ENCODE measurements at regions not wholly inside any gene's neighbourhood (a gene's known extent, or its start where the extent isn't known, plus 50 kb on each side); places are given as distances from the start of the nearest gene placed in this dataset.
"Not testable (repeated sequence)": the region's sequence is repeated elsewhere in the genome, so short reads cannot be mapped to it uniquely, and the experiment has no call there.

DNA sequence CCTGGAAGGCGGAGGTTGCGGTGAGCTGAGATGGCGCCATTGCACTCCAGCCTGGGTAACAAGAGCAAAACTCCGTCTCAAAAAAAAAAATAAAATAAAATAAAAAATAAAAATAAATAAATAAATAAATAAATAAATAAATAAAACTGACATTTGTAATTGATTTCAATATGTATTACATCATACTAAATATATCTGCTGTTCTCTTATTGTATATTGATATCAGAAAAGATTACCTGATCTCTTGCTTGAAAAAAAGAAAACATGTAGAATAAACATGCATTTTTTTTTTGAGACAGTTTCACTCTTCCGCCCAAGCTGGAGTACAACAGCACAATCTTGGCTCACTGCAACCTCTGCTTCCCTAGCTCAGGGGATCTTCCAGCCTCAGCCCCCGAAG lies 81.0 kb upstream of the JARID2 start:
- not testable (repeated sequence) for DNase-seq (ENCODE audit: low spot score)

DNA sequence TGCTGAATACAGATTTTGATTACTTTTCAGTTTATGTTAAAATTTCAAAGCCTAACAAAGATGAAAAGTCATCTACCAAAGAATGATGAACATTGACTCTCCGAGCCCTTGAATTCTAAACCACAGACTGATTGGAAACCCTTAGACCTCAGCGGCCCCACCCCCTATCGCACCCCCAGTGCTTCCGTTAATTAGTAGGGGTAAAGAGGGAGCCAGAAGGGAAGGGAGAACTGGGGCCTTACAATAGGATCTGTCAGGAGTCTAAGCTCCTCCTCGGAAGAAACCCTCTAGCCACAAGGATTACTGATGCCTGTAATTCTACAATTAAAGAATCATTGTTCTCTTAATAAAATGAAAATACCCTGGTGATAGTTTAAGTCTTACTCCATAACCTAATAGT lies 79.7 kb upstream of the JARID2 start:
- no peak for DNase-seq (ENCODE audit: low spot score)

DNA sequence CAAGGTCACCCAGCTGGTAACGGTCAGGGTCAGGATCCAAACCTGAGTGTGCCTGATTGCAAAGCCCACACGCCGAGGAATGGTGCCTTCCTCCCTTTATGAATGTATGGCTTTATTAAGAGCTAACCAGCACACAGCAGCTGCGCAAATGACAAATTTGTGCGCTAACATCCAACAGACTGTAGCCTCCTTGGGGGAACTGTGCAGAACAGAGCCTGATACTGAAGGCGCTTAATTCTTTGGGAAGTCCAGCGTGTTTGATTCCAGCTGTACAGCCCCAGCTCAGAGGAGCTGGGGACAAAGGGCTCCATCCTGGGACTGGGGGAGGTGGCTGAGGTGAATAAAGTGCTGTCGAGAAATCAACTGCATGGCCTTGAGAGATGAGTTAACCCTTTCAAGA lies 75.7 kb upstream of the JARID2 start:
- no peak for DNase-seq (ENCODE audit: low spot score)

DNA sequence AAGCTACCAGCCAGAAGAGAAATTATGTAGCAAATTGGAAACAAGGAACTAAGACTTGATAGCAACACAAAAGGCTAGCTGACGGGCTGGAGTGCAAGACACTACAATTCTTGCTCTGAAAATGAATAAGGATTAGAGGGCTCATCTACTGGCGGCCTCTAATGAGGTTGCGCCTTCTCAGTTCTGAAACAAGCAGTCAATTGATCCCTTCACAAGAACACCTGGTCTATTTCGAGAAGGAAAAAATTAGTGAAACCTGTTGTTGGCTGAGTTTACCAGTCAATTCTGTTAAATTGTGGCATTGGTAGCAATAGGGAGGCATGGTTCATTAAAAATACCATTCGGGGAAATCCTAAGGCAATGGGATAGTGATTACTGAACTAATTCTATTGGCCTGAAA lies 74.8 kb upstream of the JARID2 start:
- DNase-seq (ENCODE audit: low spot score): no peak

DNA sequence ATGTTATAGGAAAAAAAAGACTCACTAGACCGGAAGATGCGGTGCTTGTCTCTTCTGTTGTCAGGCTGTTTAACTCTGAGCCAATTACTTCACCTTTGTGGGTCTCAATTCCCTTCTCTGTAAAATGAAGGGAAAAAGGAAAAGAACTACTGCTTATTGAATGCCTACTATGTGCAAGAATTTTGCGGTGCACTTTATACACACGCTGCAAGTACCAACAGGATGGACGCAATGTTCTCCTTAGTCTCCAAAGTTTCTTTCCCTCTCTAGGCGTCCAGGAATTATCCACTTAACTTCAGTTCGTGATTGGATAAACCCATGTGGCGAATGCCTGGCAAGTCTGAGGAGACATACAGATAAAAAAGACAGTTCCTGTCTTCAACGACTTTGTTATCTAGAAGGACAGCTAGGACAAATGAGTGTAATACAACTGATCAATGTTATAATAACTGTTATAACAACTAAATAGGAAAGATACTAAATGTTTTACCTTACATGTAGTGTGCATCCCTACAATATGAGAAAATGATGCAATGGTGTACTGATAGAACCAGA lies 69.0 kb upstream of the JARID2 start:
- no peak for DNase-seq (ENCODE audit: low spot score)

DNA sequence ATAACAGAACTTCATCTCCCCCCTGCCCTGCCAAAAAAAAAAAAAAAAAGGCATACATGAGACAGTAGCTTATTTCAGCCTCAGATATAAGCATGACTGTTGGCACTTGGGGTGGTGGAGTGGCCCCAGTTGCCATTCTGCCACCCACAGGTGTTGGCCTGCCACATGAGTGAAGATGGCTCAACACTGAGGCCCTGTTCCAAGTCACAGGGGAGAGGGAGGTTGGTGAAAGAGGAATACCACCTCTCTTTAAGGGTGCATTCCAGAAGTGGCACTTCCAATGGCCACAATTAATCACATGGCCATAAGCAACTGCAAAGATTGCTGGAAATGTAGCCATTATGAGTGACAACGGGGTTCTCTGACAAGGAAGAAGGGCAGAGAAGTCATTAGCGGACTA lies 61.9 kb upstream of the JARID2 start:
- no peak for DNase-seq (ENCODE audit: low spot score)

DNA sequence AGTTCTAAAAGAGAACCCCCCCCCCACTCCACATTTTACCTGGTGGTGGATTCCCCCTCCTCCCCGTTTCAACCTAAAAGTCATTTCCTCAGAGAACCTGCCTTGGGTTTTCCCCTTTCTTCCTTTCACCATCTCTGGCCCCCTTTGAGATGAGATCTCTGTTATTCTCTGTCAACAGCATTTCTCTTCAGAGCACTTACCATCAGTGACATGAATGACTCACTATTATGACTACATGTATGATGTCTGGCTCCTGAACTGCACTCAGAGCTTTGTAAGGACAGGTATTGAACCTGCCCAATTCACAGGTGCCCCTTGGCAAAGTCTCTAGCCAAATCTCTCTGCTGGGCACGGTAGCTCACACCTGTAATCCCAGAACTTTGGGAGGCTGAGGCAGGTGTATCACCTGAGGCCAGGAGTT lies 61.4 kb upstream of the JARID2 start:
- no peak for DNase-seq (ENCODE audit: low spot score)

DNA sequence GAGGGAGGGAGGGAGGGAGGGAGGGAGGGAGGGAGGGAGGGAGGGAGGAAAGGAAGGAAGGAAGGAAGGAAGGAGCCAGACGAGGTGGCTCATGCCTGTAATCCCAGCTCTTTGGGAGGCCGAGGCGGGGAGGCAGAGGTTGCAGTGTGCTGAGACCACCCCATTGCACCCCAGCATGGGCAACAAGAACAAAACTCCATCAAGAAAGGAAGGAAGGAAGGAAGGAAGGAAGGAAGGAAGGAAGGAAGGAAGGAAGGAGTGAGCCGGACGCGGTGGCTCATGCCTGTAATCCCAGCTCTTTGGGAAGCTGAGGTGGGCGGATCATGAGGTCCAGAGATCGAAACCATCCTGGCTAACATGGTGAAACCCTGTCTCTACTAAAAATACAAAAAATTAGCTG lies 60.8 kb upstream of the JARID2 start:
- not testable (repeated sequence) for DNase-seq (ENCODE audit: low spot score)

DNA sequence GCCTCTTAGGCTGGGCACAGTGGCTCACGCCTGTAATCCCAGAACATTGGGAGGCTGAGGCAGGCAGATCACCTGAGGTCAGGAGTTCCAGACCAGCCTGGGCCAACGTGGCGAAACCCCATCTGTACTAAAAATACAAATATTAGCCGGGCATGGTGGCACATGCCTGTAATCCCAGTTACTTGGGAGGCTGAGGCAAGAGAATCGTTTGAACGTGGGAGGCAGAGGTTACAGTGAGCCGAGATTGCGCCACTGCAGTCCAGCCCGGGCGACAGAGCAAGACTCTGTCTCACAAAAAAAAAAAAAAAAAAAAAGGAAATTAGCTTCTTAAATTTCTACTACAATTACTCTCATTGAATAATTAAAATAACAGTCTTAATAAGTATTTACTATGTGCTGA lies 52.4 kb upstream of the JARID2 start:
- DNase-seq (ENCODE audit: low spot score): not testable (repeated sequence)

DNA sequence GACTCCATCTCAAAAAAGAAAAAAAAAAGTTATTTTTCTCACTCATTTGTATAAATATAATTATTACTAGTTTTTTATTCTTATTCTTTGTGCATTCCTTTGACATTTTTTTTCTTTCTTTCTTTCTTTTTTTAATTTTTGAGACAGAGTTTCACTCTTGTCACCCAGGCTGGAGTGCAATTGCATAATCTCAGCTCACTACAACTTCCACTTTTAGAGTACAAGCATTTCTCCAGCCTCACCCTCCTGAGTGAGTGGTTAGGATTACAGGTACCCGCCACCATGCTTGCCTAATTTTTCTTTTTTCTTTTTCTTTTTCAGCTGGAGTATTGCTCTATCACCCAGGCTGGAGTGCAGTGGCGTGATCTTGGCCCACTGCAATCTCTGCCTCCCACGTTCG lies 51.4 kb upstream of the JARID2 start:
- DNase-seq (ENCODE audit: low spot score): no peak
